ENCODE measurements at regions not wholly inside any gene's neighbourhood (a gene's known extent, or its start where the extent isn't known, plus 50 kb on each side); places are given as distances from the start of the nearest gene placed in this dataset.

DNA sequence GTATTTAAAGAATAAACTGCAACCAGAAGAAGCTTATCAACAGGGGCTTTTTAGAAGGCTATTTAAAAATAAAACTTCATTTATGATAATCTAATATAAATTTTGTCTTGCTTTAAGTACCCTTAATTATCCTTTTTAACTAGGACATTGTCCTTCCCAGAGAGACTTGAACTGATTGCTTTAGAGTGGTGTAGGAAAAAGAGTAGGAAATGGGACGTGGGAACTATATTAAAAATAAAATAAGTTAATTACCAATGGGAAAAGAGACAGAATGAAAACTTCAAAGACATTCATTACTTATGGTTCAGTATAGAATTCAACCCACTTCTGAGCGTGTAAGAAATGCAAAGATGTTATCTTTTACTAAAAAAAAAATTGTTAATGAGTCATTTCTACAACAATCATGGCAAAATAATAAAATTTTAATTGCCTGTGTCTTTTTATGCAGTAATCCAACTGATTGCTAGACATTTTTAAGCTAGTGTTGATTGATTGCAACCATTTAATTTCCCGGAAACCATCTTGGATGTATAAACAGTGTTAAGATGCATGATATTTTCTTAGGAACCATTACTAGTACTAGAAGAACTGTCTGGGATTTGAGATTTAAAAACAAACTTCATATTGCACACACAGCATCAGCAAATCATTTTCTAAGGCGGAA, 298.8 kb upstream of the UMPS start:
- no peak overlapping the region for H3K27ac ChIP-seq (ENCODE audit: low read depth in 1 of 2, low read length in 2 of 2)
- Mint-ChIP-seq H3K36me3 (no peaks in the 10 kb centered on the region), H3K4me3 (no peak overlapping the region), H3K9me3 (peaks cover 0 to 3% (median 0%) of the 10 kb centered on the region in 7 donors), H3K27ac (no peak overlapping the region), H3K27me3 (ENCODE audit: low read depth in 3 of 3) (no peaks in the 10 kb centered on the region), H3K4me1 (peaks cover 1% of the 10 kb centered on the region)
- H3K4me1 ChIP-seq (ENCODE audit: control insufficient read depth in 1 of 2, insufficient read depth in 2 of 2, low read length in 2 of 2) = no peaks in the 10 kb centered on the region
- H3K79me2 ChIP-seq (ENCODE audit: insufficient read depth, low read length) = no peaks in the 10 kb centered on the region
- H3K9ac ChIP-seq (ENCODE audit: insufficient read depth, low read length, poor library complexity, severe bottlenecking) = no peak overlapping the region
- no peak overlapping the region for H3K4me3 ChIP-seq (replicated peaks in 1 of 3; ENCODE audit: low read depth in 2 of 3, low read length in 3 of 3)
- H3K4me2 ChIP-seq (replicated peaks; ENCODE audit: extremely low read depth, low read length, poor library complexity, severe bottlenecking) = no peak overlapping the region
- no CpG with 5 or more reads among the region's 4 CpGs for WGBS (ENCODE audit: insufficient coverage)
- H3K9me3 ChIP-seq (replicated peaks in 1 of 2; ENCODE audit: control insufficient read depth in 1 of 2, insufficient read depth in 1 of 2, low read length in 2 of 2) = no peaks in the 10 kb centered on the region
- no peaks in the 10 kb centered on the region for H4K20me1 ChIP-seq (ENCODE audit: insufficient read depth, low read length)
- no peaks in the 10 kb centered on the region for H3K36me3 ChIP-seq (replicated peaks in 1 of 2; ENCODE audit: control insufficient read depth in 1 of 2, insufficient read depth in 2 of 2, low read length in 2 of 2)
- no peak overlapping the region for H2AFZ ChIP-seq (ENCODE audit: insufficient read depth, low read depth, low read length, poor library complexity, severe bottlenecking)
- DNase-seq = no peak
- intact Hi-C loops (cut with micrococcal nuclease) = no loop called here
- TF ChIP-seq, protein P1, sequence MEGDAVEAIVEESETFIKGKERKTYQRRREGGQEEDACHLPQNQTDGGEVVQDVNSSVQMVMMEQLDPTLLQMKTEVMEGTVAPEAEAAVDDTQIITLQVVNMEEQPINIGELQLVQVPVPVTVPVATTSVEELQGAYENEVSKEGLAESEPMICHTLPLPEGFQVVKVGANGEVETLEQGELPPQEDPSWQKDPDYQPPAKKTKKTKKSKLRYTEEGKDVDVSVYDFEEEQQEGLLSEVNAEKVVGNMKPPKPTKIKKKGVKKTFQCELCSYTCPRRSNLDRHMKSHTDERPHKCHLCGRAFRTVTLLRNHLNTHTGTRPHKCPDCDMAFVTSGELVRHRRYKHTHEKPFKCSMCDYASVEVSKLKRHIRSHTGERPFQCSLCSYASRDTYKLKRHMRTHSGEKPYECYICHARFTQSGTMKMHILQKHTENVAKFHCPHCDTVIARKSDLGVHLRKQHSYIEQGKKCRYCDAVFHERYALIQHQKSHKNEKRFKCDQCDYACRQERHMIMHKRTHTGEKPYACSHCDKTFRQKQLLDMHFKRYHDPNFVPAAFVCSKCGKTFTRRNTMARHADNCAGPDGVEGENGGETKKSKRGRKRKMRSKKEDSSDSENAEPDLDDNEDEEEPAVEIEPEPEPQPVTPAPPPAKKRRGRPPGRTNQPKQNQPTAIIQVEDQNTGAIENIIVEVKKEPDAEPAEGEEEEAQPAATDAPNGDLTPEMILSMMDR (IDR thresholded peaks at IDR 0.05) = no peak
- no peaks in the 10 kb centered on the region for H3K27me3 ChIP-seq (ENCODE audit: control insufficient read depth in 2 of 2, insufficient read depth in 2 of 2, low read length in 2 of 2)

DNA sequence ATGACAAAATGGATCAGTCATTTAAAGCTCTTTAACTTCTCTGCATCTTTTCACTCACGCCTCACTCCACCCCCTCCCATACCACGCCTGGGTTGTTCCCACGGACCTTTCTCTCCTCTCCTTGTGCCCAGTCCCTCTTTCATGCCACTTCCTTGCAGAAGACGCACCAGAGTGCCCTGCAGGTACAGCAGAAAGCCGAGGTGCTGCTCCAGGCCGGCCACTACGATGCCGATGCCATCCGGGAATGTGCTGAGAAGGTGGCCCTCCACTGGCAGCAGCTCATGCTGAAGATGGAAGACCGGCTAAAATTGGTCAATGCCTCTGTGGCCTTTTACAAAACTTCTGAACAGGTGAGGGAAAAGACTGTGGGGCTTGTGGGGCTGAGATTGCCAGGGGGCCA, 296.1 kb upstream of the UMPS start:
- H3K9ac ChIP-seq (ENCODE audit: insufficient read depth, low read length, poor library complexity, severe bottlenecking) = no peak overlapping the region
- no peaks in the 10 kb centered on the region for H3K4me1 ChIP-seq (ENCODE audit: control insufficient read depth in 1 of 2, insufficient read depth in 2 of 2, low read length in 2 of 2)
- 92% methylated on average over 9 of the region's 10 CpGs for WGBS (ENCODE audit: insufficient coverage)
- H4K20me1 ChIP-seq (ENCODE audit: insufficient read depth, low read length) = no peaks in the 10 kb centered on the region
- H3K36me3 ChIP-seq (replicated peaks in 1 of 2; ENCODE audit: control insufficient read depth in 1 of 2, insufficient read depth in 2 of 2, low read length in 2 of 2) = no peaks in the 10 kb centered on the region
- no peak for DNase-seq
- H3K9me3 ChIP-seq (replicated peaks in 1 of 2; ENCODE audit: control insufficient read depth in 1 of 2, insufficient read depth in 1 of 2, low read length in 2 of 2) = no peaks in the 10 kb centered on the region
- H3K27me3 ChIP-seq (ENCODE audit: control insufficient read depth in 2 of 2, insufficient read depth in 2 of 2, low read length in 2 of 2) = no peaks in the 10 kb centered on the region
- no peak overlapping the region for H3K4me3 ChIP-seq (replicated peaks in 1 of 3; ENCODE audit: low read depth in 2 of 3, low read length in 3 of 3)
- intact Hi-C loops (cut with micrococcal nuclease) = no loop called here
- Mint-ChIP-seq H3K4me1 (peaks cover 1% of the 10 kb centered on the region), H3K27ac (no peak overlapping the region), H3K4me3 (no peak overlapping the region), H3K36me3 (no peaks in the 10 kb centered on the region), H3K27me3 (ENCODE audit: low read depth in 3 of 3) (no peaks in the 10 kb centered on the region), H3K9me3 (peaks cover 0 to 3% (median 0%) of the 10 kb centered on the region in 7 donors)
- H3K79me2 ChIP-seq (ENCODE audit: insufficient read depth, low read length) = no peaks in the 10 kb centered on the region
- H2AFZ ChIP-seq (ENCODE audit: insufficient read depth, low read depth, low read length, poor library complexity, severe bottlenecking) = no peak overlapping the region
- no peak overlapping the region for H3K4me2 ChIP-seq (replicated peaks; ENCODE audit: extremely low read depth, low read length, poor library complexity, severe bottlenecking)
- no peak overlapping the region for H3K27ac ChIP-seq (ENCODE audit: low read depth in 1 of 2, low read length in 2 of 2)
- TF ChIP-seq, protein P1 (IDR thresholded peaks at IDR 0.05) = no peak

Measured in CD14-positive monocyte (primary cell).